GM23248 (cell line): ENCODE measurements at regions not wholly inside any gene's neighbourhood (a gene's known extent, or its start where the extent isn't known, plus 50 kb on each side); places are given as distances from the start of the nearest gene placed in this dataset.

Experiments
- EZH2 ChIP-seq: fragments of 200-600 bp; sonication (generic); IDR thresholded peaks from 2 replicates; pipeline ENCODE4 v1.6.1; 2018; ENCODE audit warnings: antibody characterized with exemption, mild to moderate bottlenecking; ENCODE audit not compliant: insufficient read depth, poor library complexity, severe bottlenecking
- EZH2phosphoT487 ChIP-seq: fragments of 200-600 bp; sonication (generic); IDR thresholded peaks from 2 replicates; pipeline ENCODE4 v1.6.1; 2018; ENCODE audit warnings: antibody characterized with exemption, moderate library complexity, mild to moderate bottlenecking, low read depth; ENCODE audit not compliant: insufficient read depth

DNA sequence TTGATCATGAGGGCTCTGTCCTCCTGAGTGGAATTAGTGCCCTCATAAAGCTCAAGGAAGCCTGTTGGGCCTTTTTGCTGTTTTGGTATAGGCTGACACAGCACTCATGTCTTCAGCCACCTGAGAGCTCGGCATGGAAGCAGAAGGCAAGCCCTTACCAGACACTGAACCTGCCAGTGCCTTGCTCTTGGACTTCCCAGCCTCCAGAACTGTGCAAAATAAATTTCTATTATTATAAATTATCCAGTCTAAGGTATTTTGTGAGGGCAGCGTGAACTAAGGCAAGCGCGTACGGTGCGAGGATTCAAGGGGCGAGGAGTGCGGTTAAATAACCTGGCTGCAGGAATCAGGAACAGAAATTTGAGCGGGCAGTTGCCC, 281.5 kb upstream of the LYZL1 start:
- TF ChIP-seq EZH2 (no peak), EZH2phosphoT487 (no peak)
